ENCODE measurements at regions not wholly inside any gene's neighbourhood (a gene's known extent, or its start where the extent isn't known, plus 50 kb on each side); places are given as distances from the start of the nearest gene placed in this dataset.

- Histone ChIP-seq H3K4me3 (no peak overlapping the region), H2AFZ (no peak overlapping the region), H3K36me3 (replicated peaks; ENCODE audit: insufficient read depth, low read depth) (no peaks in the 10 kb centered on the region), H4K20me1 (ENCODE audit: insufficient read depth, poor library complexity, severe bottlenecking) (no peaks in the 10 kb centered on the region), H3K4me2 (no peak overlapping the region), H3K27me3 (no peaks in the 10 kb centered on the region), H3K9me3 (ENCODE audit: low read depth) (no peaks in the 10 kb centered on the region), H3K27ac (no peak overlapping the region), H3K4me1 (ENCODE audit: insufficient read depth) (no peaks in the 10 kb centered on the region), H3K79me2 (no peaks in the 10 kb centered on the region), H3K9me2 (replicated peaks; ENCODE audit: insufficient read depth) (no peaks in the 10 kb centered on the region)
- 96% methylated on average over 1 of the region's 1 CpG for WGBS (ENCODE audit: low lambda C conversion rate, missing lambda C conversion rate)
- TF ChIP-seq CTCF (IDR thresholded peaks at IDR 0.05; ENCODE audit: poor library complexity) (no peak), EZH2phosphoT487 (IDR thresholded peaks at IDR 0.05; ENCODE audit: low read depth, severe bottlenecking, unreplicated experiment) (no peak), EZH2 (IDR thresholded peaks at IDR 0.05; ENCODE audit: borderline replicate concordance) (no peak)
- no peak for DNase-seq (ENCODE audit: low spot score)
Observed at GRCh38 chr12:97046901-97047300, 139.8 kb downstream of the NEDD1 start.

DNA sequence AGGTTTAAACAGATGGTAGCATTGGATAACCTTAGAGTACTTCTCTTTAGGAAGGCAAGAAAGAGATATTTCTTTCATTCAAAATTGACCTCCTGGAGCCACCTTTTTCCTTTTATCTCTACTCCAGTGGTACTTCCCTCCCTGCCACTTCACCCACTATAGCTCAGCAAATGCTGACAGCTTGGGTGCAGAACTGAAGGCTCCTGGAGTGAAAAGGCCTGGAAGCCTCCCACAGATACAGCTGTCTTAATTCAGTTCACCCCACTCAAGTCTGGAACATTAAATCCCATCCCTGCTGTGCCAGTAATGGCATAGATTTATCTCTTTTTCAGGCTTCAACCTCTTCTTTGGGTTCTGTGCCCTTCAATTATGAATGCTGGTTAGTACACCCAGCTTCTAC lies 140.3 kb downstream of the NEDD1 start:
- no peak overlapping the region for H3K27ac ChIP-seq
- no peaks in the 10 kb centered on the region for H3K9me2 ChIP-seq (replicated peaks; ENCODE audit: insufficient read depth)
- no peaks in the 10 kb centered on the region for H3K4me1 ChIP-seq (ENCODE audit: insufficient read depth)
- no peaks in the 10 kb centered on the region for H3K36me3 ChIP-seq (replicated peaks; ENCODE audit: insufficient read depth, low read depth)
- H3K27me3 ChIP-seq: no peaks in the 10 kb centered on the region
- H3K4me3 ChIP-seq: no peak overlapping the region
- TF ChIP-seq EZH2phosphoT487 (IDR thresholded peaks at IDR 0.05; ENCODE audit: low read depth, severe bottlenecking, unreplicated experiment) (no peak), EZH2 (IDR thresholded peaks at IDR 0.05; ENCODE audit: borderline replicate concordance) (no peak), CTCF (IDR thresholded peaks at IDR 0.05; ENCODE audit: poor library complexity) (no peak)
- DNase-seq (ENCODE audit: low spot score): no peak
- H3K79me2 ChIP-seq: no peaks in the 10 kb centered on the region
- no peaks in the 10 kb centered on the region for H4K20me1 ChIP-seq (ENCODE audit: insufficient read depth, poor library complexity, severe bottlenecking)
- H2AFZ ChIP-seq: no peak overlapping the region
- H3K9me3 ChIP-seq (ENCODE audit: low read depth): no peaks in the 10 kb centered on the region
- H3K4me2 ChIP-seq: no peak overlapping the region

- no peak overlapping the region for H3K4me3 ChIP-seq
- WGBS (ENCODE audit: low lambda C conversion rate, missing lambda C conversion rate): 63% methylated on average over 4 of the region's 4 CpGs
- no peaks in the 10 kb centered on the region for H3K79me2 ChIP-seq
- TF ChIP-seq CTCF (IDR thresholded peaks at IDR 0.05; ENCODE audit: poor library complexity) (no peak), EZH2phosphoT487 (IDR thresholded peaks at IDR 0.05; ENCODE audit: low read depth, severe bottlenecking, unreplicated experiment) (no peak), EZH2 (IDR thresholded peaks at IDR 0.05; ENCODE audit: borderline replicate concordance) (no peak)
- no peak overlapping the region for H3K4me2 ChIP-seq
- no peak overlapping the region for H2AFZ ChIP-seq
- H3K9me3 ChIP-seq (ENCODE audit: low read depth): no peaks in the 10 kb centered on the region
- no peak overlapping the region for H3K27ac ChIP-seq
- DNase-seq (ENCODE audit: low spot score): no peak
- H4K20me1 ChIP-seq (ENCODE audit: insufficient read depth, poor library complexity, severe bottlenecking): no peaks in the 10 kb centered on the region
- no peaks in the 10 kb centered on the region for H3K36me3 ChIP-seq (replicated peaks; ENCODE audit: insufficient read depth, low read depth)
- no peaks in the 10 kb centered on the region for H3K27me3 ChIP-seq
- H3K9me2 ChIP-seq (replicated peaks; ENCODE audit: insufficient read depth): no peaks in the 10 kb centered on the region
- no peaks in the 10 kb centered on the region for H3K4me1 ChIP-seq (ENCODE audit: insufficient read depth)
Observed at GRCh38 chr12:97048421-97049035, 141.5 kb downstream of the NEDD1 start.

DNA sequence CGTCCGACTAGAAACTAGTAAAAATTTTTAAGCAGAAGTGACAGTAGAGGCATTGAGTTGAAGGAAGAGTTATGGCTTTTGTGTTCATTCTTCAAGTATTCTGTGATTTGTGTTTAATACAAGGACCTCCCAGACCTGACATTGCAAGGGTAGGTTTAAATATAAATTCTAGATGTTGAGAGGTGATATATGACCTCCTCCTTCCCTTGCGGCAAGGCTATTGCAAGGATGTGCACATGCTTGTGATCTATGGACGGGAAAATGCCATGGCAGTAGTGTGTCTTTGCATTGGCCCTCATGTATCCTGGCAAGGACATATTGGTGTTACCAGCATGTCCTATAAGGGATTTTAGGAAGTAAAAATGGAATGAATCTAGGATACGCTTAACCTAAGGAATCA lies 143.5 kb downstream of the NEDD1 start:
- Histone ChIP-seq H3K4me1 (ENCODE audit: insufficient read depth) (no peaks in the 10 kb centered on the region), H3K79me2 (no peaks in the 10 kb centered on the region), H3K27ac (no peak overlapping the region), H2AFZ (no peak overlapping the region), H3K36me3 (replicated peaks; ENCODE audit: insufficient read depth, low read depth) (no peaks in the 10 kb centered on the region), H3K4me2 (no peak overlapping the region), H3K9me3 (ENCODE audit: low read depth) (no peaks in the 10 kb centered on the region), H3K27me3 (no peaks in the 10 kb centered on the region), H4K20me1 (ENCODE audit: insufficient read depth, poor library complexity, severe bottlenecking) (no peaks in the 10 kb centered on the region), H3K9me2 (replicated peaks; ENCODE audit: insufficient read depth) (no peaks in the 10 kb centered on the region), H3K4me3 (no peak overlapping the region)
- TF ChIP-seq EZH2 (IDR thresholded peaks at IDR 0.05; ENCODE audit: borderline replicate concordance): no peak
- TF ChIP-seq CTCF (IDR thresholded peaks at IDR 0.05; ENCODE audit: poor library complexity): no peak
- TF ChIP-seq EZH2phosphoT487 (IDR thresholded peaks at IDR 0.05; ENCODE audit: low read depth, severe bottlenecking, unreplicated experiment): no peak
- 73% methylated on average over 5 of the region's 5 CpGs for WGBS (ENCODE audit: low lambda C conversion rate, missing lambda C conversion rate)
- DNase-seq (ENCODE audit: low spot score): no peak
